ENCODE measurements at regions not wholly inside any gene's neighbourhood (a gene's known extent, or its start where the extent isn't known, plus 50 kb on each side); places are given as distances from the start of the nearest gene placed in this dataset.

GRCh38 chr15:37206690-37207089, 106.3 kb upstream of the MEIS2 start:
- Mint-ChIP-seq H3K9me3 (no peaks in the 10 kb centered on the region), H3K4me1 (no peaks in the 10 kb centered on the region), H3K4me3 (no peak overlapping the region), H3K36me3 (ENCODE audit: low read depth) (no peaks in the 10 kb centered on the region), H3K27me3 (ENCODE audit: low read depth) (no peaks in the 10 kb centered on the region), H3K27ac (no peak overlapping the region)
- TF ChIP-seq CTCF (IDR thresholded peaks at IDR 0.05; ENCODE audit: unreplicated experiment in 3 of 3): no peak

DNA sequence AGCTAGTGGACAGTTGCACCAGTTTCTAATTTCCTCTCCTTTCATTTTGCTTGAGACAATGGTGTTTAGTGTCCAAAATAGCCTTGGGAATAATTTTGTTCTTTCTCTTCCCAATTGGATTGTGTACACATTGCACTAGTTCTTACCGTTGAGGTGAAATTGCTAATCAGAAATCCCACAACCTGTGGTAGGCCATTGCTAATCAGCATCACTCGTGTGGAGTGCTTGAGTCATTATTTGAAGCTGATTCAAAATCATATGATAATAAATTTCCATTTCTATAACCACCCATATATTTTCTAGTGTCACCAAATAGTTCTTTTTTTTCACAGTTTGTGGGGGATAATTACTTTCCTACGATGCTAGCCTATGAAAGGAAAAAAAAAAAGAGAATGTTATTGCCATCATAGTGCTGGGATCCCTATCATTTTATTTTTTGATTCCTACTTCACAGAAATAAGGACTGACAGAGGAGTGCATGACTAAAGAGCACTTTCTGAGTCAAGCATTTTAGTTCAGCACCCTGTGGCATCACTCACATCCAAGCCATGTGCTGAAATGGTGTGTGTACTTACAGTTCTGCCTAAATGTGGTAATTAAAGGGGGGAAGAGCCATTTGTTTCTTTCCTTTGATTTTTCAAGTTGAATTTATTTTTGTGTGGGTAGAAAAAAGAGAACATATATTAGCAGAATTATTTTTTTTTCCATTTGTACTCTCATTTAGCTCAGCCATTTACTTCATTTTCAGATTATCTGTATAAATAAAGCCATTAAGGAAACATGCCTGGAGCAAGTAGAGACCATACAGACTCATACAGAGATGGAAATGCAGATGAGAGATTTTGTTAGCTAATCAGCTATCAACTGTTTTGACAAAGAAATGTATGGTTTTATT, 108.0 kb upstream of the MEIS2 start:
- TF ChIP-seq CTCF (IDR thresholded peaks at IDR 0.05; ENCODE audit: unreplicated experiment in 3 of 3): no peak
- Mint-ChIP-seq H3K27ac (no peak overlapping the region), H3K4me1 (no peaks in the 10 kb centered on the region), H3K27me3 (ENCODE audit: low read depth) (no peaks in the 10 kb centered on the region), H3K36me3 (ENCODE audit: low read depth) (no peaks in the 10 kb centered on the region), H3K4me3 (no peak overlapping the region), H3K9me3 (peaks cover 4% of the 10 kb centered on the region)

DNA sequence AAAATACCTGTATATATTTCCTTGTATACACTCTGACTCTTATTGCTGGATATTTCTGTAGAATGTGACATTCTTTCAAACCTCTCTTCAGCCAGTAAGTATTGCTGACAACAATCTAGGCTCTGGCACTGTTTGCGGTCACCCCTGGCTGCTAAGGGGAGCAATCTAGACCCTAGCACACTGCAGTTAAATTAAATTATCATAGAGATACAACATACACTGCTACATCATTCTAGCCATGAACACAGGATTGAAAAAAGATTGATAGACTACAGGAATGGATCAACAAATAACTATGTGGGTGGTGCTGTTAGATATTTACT, 108.7 kb upstream of the MEIS2 start:
- no peaks in the 10 kb centered on the region for H3K36me3 Mint-ChIP-seq (ENCODE audit: low read depth)
- H3K27ac Mint-ChIP-seq: no peak overlapping the region
- no peak for TF ChIP-seq CTCF (IDR thresholded peaks at IDR 0.05; ENCODE audit: unreplicated experiment in 3 of 3)
- H3K9me3 Mint-ChIP-seq: peaks cover 10% of the 10 kb centered on the region
- no peak overlapping the region for H3K4me3 Mint-ChIP-seq
- no peaks in the 10 kb centered on the region for H3K27me3 Mint-ChIP-seq (ENCODE audit: low read depth)
- H3K4me1 Mint-ChIP-seq: no peaks in the 10 kb centered on the region

GRCh38 chr15:37217567-37217966, 117.2 kb upstream of the MEIS2 start:
- no peaks in the 10 kb centered on the region for H3K4me1 Mint-ChIP-seq

DNA sequence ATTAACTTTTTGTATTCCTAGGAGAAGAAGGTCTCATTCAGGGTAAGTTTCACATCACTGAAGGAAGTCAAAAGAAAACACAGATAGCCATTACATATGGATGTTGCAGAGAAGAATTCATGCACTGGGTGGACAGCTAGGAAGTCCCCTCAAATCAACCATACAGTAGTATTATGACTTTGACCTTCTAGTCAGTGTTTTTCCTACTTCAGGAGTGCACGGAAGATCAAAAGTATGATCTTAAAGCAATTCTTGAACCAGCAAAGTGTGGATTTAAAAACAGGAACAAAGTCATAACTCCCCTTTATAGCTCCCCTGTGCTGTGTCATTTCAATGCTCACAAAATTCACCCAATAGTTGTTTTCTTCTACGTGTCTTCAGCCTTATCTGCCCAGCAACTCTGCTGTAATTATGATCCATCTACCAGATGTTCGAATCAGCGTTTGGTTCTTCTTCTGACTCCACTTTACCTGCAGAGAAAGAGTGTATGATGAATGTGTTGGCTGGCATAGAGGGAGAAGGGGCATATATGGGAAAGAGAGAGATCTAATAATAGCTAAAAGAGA, 118.1 kb upstream of the MEIS2 start:
- no peaks in the 10 kb centered on the region for H3K4me1 Mint-ChIP-seq
- H3K4me3 Mint-ChIP-seq: no peak overlapping the region
- no peak for TF ChIP-seq CTCF (IDR thresholded peaks at IDR 0.05; ENCODE audit: unreplicated experiment in 3 of 3)
- H3K36me3 Mint-ChIP-seq (ENCODE audit: low read depth): no peaks in the 10 kb centered on the region
- no peak overlapping the region for H3K27ac Mint-ChIP-seq
- peaks cover 17% of the 10 kb centered on the region for H3K9me3 Mint-ChIP-seq
- no peaks in the 10 kb centered on the region for H3K27me3 Mint-ChIP-seq (ENCODE audit: low read depth)

More at GRCh38 chr15:37217567-37217966, 117.2 kb upstream of the MEIS2 start:
- no peak for TF ChIP-seq CTCF (IDR thresholded peaks at IDR 0.05; ENCODE audit: unreplicated experiment in 3 of 3)
- no peaks in the 10 kb centered on the region for H3K27me3 Mint-ChIP-seq (ENCODE audit: low read depth)
- no peaks in the 10 kb centered on the region for H3K36me3 Mint-ChIP-seq (ENCODE audit: low read depth)
- peaks cover 22% of the 10 kb centered on the region for H3K9me3 Mint-ChIP-seq
- no peak overlapping the region for H3K27ac Mint-ChIP-seq
- no peak overlapping the region for H3K4me3 Mint-ChIP-seq

All from nephron (organoid).